ENCODE measurements at regions not wholly inside any gene's neighbourhood (a gene's known extent, or its start where the extent isn't known, plus 50 kb on each side); places are given as distances from the start of the nearest gene placed in this dataset.
"Not testable (repeated sequence)": the region's sequence is repeated elsewhere in the genome, so short reads cannot be mapped to it uniquely, and the experiment has no call there.

DNA sequence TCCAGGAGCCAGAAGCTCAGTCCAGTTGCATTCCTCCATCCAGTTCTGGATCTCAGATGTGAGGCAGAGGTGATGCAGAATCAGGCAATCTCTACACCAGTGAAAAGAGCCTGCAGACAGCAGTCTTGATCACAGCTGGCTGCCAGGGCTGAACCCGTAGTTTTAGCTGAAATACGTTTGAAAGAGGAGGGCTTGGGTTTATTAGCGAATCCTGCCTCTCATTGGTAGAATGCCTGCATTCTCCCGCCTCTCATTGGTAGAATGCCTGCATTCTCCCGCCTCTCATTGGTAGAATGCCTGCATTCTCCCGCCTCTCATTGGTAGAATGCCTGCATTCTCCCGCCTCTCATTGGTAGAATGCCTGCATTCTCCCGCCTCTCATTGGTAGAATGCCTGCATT, 359.4 kb upstream of the TPM1 start:
- TF ChIP-seq, protein P1, sequence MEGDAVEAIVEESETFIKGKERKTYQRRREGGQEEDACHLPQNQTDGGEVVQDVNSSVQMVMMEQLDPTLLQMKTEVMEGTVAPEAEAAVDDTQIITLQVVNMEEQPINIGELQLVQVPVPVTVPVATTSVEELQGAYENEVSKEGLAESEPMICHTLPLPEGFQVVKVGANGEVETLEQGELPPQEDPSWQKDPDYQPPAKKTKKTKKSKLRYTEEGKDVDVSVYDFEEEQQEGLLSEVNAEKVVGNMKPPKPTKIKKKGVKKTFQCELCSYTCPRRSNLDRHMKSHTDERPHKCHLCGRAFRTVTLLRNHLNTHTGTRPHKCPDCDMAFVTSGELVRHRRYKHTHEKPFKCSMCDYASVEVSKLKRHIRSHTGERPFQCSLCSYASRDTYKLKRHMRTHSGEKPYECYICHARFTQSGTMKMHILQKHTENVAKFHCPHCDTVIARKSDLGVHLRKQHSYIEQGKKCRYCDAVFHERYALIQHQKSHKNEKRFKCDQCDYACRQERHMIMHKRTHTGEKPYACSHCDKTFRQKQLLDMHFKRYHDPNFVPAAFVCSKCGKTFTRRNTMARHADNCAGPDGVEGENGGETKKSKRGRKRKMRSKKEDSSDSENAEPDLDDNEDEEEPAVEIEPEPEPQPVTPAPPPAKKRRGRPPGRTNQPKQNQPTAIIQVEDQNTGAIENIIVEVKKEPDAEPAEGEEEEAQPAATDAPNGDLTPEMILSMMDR (IDR thresholded peaks at IDR 0.05; ENCODE audit: insufficient read depth, low read length), result not testable (repeated sequence)
- TF ChIP-seq, protein P2, sequence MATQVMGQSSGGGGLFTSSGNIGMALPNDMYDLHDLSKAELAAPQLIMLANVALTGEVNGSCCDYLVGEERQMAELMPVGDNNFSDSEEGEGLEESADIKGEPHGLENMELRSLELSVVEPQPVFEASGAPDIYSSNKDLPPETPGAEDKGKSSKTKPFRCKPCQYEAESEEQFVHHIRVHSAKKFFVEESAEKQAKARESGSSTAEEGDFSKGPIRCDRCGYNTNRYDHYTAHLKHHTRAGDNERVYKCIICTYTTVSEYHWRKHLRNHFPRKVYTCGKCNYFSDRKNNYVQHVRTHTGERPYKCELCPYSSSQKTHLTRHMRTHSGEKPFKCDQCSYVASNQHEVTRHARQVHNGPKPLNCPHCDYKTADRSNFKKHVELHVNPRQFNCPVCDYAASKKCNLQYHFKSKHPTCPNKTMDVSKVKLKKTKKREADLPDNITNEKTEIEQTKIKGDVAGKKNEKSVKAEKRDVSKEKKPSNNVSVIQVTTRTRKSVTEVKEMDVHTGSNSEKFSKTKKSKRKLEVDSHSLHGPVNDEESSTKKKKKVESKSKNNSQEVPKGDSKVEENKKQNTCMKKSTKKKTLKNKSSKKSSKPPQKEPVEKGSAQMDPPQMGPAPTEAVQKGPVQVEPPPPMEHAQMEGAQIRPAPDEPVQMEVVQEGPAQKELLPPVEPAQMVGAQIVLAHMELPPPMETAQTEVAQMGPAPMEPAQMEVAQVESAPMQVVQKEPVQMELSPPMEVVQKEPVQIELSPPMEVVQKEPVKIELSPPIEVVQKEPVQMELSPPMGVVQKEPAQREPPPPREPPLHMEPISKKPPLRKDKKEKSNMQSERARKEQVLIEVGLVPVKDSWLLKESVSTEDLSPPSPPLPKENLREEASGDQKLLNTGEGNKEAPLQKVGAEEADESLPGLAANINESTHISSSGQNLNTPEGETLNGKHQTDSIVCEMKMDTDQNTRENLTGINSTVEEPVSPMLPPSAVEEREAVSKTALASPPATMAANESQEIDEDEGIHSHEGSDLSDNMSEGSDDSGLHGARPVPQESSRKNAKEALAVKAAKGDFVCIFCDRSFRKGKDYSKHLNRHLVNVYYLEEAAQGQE (IDR thresholded peaks at IDR 0.05; ENCODE audit: insufficient replicate concordance, low read depth), result not testable (repeated sequence)
- not testable (repeated sequence) for TF ChIP-seq POLR2AphosphoS5, GABPA (IDR thresholded peaks at IDR 0.05; ENCODE audit: low read depth)
